Bronchial epithelial cell (primary cell): ENCODE measurements at regions not wholly inside any gene's neighbourhood (a gene's known extent, or its start where the extent isn't known, plus 50 kb on each side); places are given as distances from the start of the nearest gene placed in this dataset.

Experiments
- DNase-seq: peaks from one replicate; pipeline ENCODE4 v3.0.0-alpha.2; 2010; ENCODE audit warnings: low read depth
- FAIRE-seq: peaks from 2 replicates; lab custom pipeline; 2011; peaks lifted over from hg19 to GRCh38; lab: Jason Lieb, UNC
- H3K27me3 ChIP-seq: 2 replicates; pipeline ENCODE4 v1.5.1; 2011; ENCODE audit warnings: low read length; ENCODE audit not compliant: control insufficient read depth, insufficient read depth
- H3K36me3 ChIP-seq: 2 replicates; pipeline ENCODE4 v1.5.1; 2011; ENCODE audit warnings: low read length; ENCODE audit not compliant: control insufficient read depth, insufficient read depth
- H3K4me3 ChIP-seq: 2 replicates; pipeline ENCODE4 v1.5.1; 2011; ENCODE audit warnings: mild to moderate bottlenecking, low read depth, low read length, control low read depth
- CTCF ChIP-seq: IDR thresholded peaks from 2 replicates; pipeline ENCODE4 v1.5.1; 2011; ENCODE audit warnings: mild to moderate bottlenecking, moderate library complexity, low read length, control low read depth, inconsistent platforms; ENCODE audit not compliant: insufficient read depth, severe bottlenecking

GRCh38 chrX:25198891-25199290 lies 183.1 kb upstream of the ARX start:
- no peaks in the 10 kb centered on the region for H3K36me3 ChIP-seq
- no peak for TF ChIP-seq CTCF
- no peaks in the 10 kb centered on the region for H3K27me3 ChIP-seq
- DNase-seq (no peak), FAIRE-seq (no peak)
- no peak overlapping the region for H3K4me3 ChIP-seq

GRCh38 chrX:25198253-25198652 lies 182.5 kb upstream of the ARX start:
- FAIRE-seq (no peak), DNase-seq (no peak)
- Histone ChIP-seq H3K36me3 (no peaks in the 10 kb centered on the region), H3K27me3 (no peaks in the 10 kb centered on the region), H3K4me3 (no peak overlapping the region)
- no peak for TF ChIP-seq CTCF

- Histone ChIP-seq H3K36me3 (no peaks in the 10 kb centered on the region), H3K4me3 (no peak overlapping the region), H3K27me3 (no peaks in the 10 kb centered on the region)
- DNase-seq (no peak), FAIRE-seq (no peak)
- no peak for TF ChIP-seq CTCF
Observed at GRCh38 chrX:25196221-25196620, 180.5 kb upstream of the ARX start.

- no peak overlapping the region for H3K4me3 ChIP-seq
- TF ChIP-seq CTCF, result no peak
- DNase-seq (no peak), FAIRE-seq (no peak)
- no peaks in the 10 kb centered on the region for H3K36me3 ChIP-seq
- no peaks in the 10 kb centered on the region for H3K27me3 ChIP-seq
Observed at GRCh38 chrX:25191403-25191802, 175.6 kb upstream of the ARX start.

GRCh38 chrX:25181775-25182174 lies 166.0 kb upstream of the ARX start:
- H3K4me3 ChIP-seq, result no peak overlapping the region
- no peaks in the 10 kb centered on the region for H3K27me3 ChIP-seq
- TF ChIP-seq CTCF, result no peak
- H3K36me3 ChIP-seq, result no peaks in the 10 kb centered on the region
- DNase-seq, result no peak
- FAIRE-seq, result no peak

- DNase-seq (no peak), FAIRE-seq (no peak)
- Histone ChIP-seq H3K4me3 (no peak overlapping the region), H3K27me3 (no peaks in the 10 kb centered on the region), H3K36me3 (no peaks in the 10 kb centered on the region)
- TF ChIP-seq CTCF, result no peak
Observed at GRCh38 chrX:25180242-25180641, 164.5 kb upstream of the ARX start.
